Endodermal cell (in vitro differentiated cells): ENCODE measurements at regions not wholly inside any gene's neighbourhood (a gene's known extent, or its start where the extent isn't known, plus 50 kb on each side); places are given as distances from the start of the nearest gene placed in this dataset.

Experiments
- DNase-seq: peaks from one replicate; pipeline ENCODE4 v3.0.0-alpha.2; 2017
- H3K27ac ChIP-seq: 2 replicates; pipeline ENCODE4 v1.5.1; 2013; ENCODE audit warnings: mild to moderate bottlenecking, low read depth, low read length, moderate library complexity
- H3K27me3 ChIP-seq: 2 replicates; pipeline ENCODE4 v1.6.1; 2013; ENCODE audit warnings: mild to moderate bottlenecking, low read length, moderate library complexity; ENCODE audit not compliant: insufficient read depth, control insufficient read depth, poor library complexity, severe bottlenecking
- H3K36me3 ChIP-seq: 2 replicates; pipeline ENCODE4 v1.7.0; 2013; ENCODE audit warnings: mild to moderate bottlenecking, low read length, moderate library complexity; ENCODE audit not compliant: control insufficient read depth, insufficient read depth
- H3K4me1 ChIP-seq: one replicate; pipeline ENCODE4 v1.7.0; 2013; ENCODE audit warnings: low read length; ENCODE audit not compliant: control insufficient read depth, insufficient read depth
- H3K4me3 ChIP-seq: 2 replicates; pipeline ENCODE4 v1.5.1; 2013; ENCODE audit warnings: mild to moderate bottlenecking, low read length, moderate library complexity
- H3K9ac ChIP-seq: 2 replicates; pipeline ENCODE4 v1.6.1; 2013; ENCODE audit warnings: mild to moderate bottlenecking, low read length, moderate library complexity; ENCODE audit not compliant: poor library complexity, severe bottlenecking; ENCODE audit errors: extremely low read depth
- H3K9me3 ChIP-seq: 2 replicates; pipeline ENCODE4 v1.6.1; 2013; ENCODE audit warnings: mild to moderate bottlenecking, low read length, moderate library complexity; ENCODE audit not compliant: control insufficient read depth
- H3K27ac Mint-ChIP-seq: 2 replicates; pipeline ENCODE4 v1.8.0; 2020; ENCODE audit warnings: mixed read lengths
- H3K27me3 Mint-ChIP-seq: 2 replicates; pipeline ENCODE4 v1.8.0; 2021; ENCODE audit warnings: mild to moderate bottlenecking, mixed read lengths; ENCODE audit not compliant: insufficient read depth
- H3K36me3 Mint-ChIP-seq: 2 replicates; pipeline ENCODE4 v1.8.0; 2020; ENCODE audit warnings: low read depth, mixed read lengths
- H3K4me1 Mint-ChIP-seq: 2 replicates; pipeline ENCODE4 v1.8.0; 2020; ENCODE audit warnings: mixed read lengths
- H3K4me3 Mint-ChIP-seq: 2 replicates; pipeline ENCODE4 v1.8.0; 2020; ENCODE audit warnings: mild to moderate bottlenecking, moderate library complexity, mixed read lengths
- H3K9me3 Mint-ChIP-seq: 2 replicates; pipeline ENCODE4 v1.8.0; 2020; ENCODE audit warnings: mild to moderate bottlenecking, mixed read lengths
- CTCF ChIP-seq: fragments of 200-600 bp; sonication (generic); conservative IDR thresholded peaks from 2 replicates; pipeline ENCODE4 v1.5.0; 2021; ENCODE audit warnings: antibody characterized with exemption, mild to moderate bottlenecking
- WGBS, 2 experiments: methylation state at CpG; one replicate each; pipeline versions ENCODE4 v1.1.5 to v1.1.7; 2013; ENCODE audit warnings: missing lambda C conversion rate in 2 of 2, mixed read lengths in 1 of 2; ENCODE audit not compliant: insufficient coverage in 1 of 2, insufficient read length in 1 of 2; 5-methylcytosine and 5-hydroxymethylcytosine counted together

- H3K27ac ChIP-seq, result no peak overlapping the region
- no peaks in the 10 kb centered on the region for H3K4me1 Mint-ChIP-seq
- no peaks in the 10 kb centered on the region for H3K9me3 ChIP-seq
- H3K27ac Mint-ChIP-seq, result no peak overlapping the region
- DNase-seq, result no peak
- no peaks in the 10 kb centered on the region for H3K36me3 ChIP-seq
- no peak for TF ChIP-seq CTCF
- no peak overlapping the region for H3K9ac ChIP-seq
- no peaks in the 10 kb centered on the region for H3K27me3 Mint-ChIP-seq
- no peaks in the 10 kb centered on the region for H3K36me3 Mint-ChIP-seq
- no peak overlapping the region for H3K4me3 ChIP-seq
- 84% methylated on average over 4 of the region's 4 CpGs; no CpG with 5 or more reads in 1 of the 2 experiments for WGBS, 2 experiments
- no peaks in the 10 kb centered on the region for H3K27me3 ChIP-seq
- H3K4me1 ChIP-seq, result no peaks in the 10 kb centered on the region
- no peak overlapping the region for H3K4me3 Mint-ChIP-seq
- no peaks in the 10 kb centered on the region for H3K9me3 Mint-ChIP-seq
Measured at GRCh38 chr15:96600350-96600749, 269.9 kb downstream of the NR2F2 start.

GRCh38 chr15:96606617-96607016, 276.1 kb downstream of the NR2F2 start:
- Histone ChIP-seq H3K9me3 (no peaks in the 10 kb centered on the region), H3K27ac (no peak overlapping the region), H3K4me1 (no peaks in the 10 kb centered on the region), H3K4me3 (no peak overlapping the region), H3K9ac (no peak overlapping the region), H3K27me3 (no peaks in the 10 kb centered on the region), H3K36me3 (no peaks in the 10 kb centered on the region)
- Mint-ChIP-seq H3K36me3 (no peaks in the 10 kb centered on the region), H3K9me3 (no peaks in the 10 kb centered on the region), H3K4me1 (no peaks in the 10 kb centered on the region), H3K4me3 (no peak overlapping the region), H3K27me3 (no peaks in the 10 kb centered on the region), H3K27ac (no peak overlapping the region)
- no peak for DNase-seq
- no peak for TF ChIP-seq CTCF
- 90 to 93% methylated on average over 6 of the region's 6 CpGs for WGBS, 2 experiments

- TF ChIP-seq CTCF, result no peak
- 80 to 90% methylated on average over 1 to 2 of the region's 3 CpGs for WGBS, 2 experiments
- no peaks in the 10 kb centered on the region for H3K27me3 Mint-ChIP-seq
Measured at GRCh38 chr15:96610757-96611156, 280.3 kb downstream of the NR2F2 start.

More at GRCh38 chr15:96610757-96611156, 280.3 kb downstream of the NR2F2 start:
- no peak overlapping the region for H3K4me3 ChIP-seq
- Mint-ChIP-seq H3K9me3 (peaks cover 21% of the 10 kb centered on the region), H3K27ac (no peak overlapping the region), H3K4me3 (no peak overlapping the region), H3K4me1 (peaks cover 2% of the 10 kb centered on the region), H3K36me3 (peaks cover 5% of the 10 kb centered on the region)
- no peaks in the 10 kb centered on the region for H3K36me3 ChIP-seq
- H3K27me3 ChIP-seq, result no peaks in the 10 kb centered on the region
- H3K27ac ChIP-seq, result no peak overlapping the region
- no peak overlapping the region for H3K9ac ChIP-seq
- H3K4me1 ChIP-seq, result peaks cover 2% of the 10 kb centered on the region
- DNase-seq, result no peak
- H3K9me3 ChIP-seq, result peaks cover 13% of the 10 kb centered on the region
